NCI-H82 treated with DMSO at 0.1 percent for 48 hours (cell line): ENCODE measurements at regions not wholly inside any gene's neighbourhood (a gene's known extent, or its start where the extent isn't known, plus 50 kb on each side); places are given as distances from the start of the nearest gene placed in this dataset.
A peak's percentile ranks its signal among the peaks of the same experiment; 100 is the strongest.

Source experiments
- DNase-seq: peaks from one replicate; lab custom pipeline; 2025; ENCODE audit not compliant: unreplicated experiment; lab: John Stamatoyannopoulos, UW

- DNase-seq = no peak
Measured at GRCh38 chr1:39134768-39135333, 69.6 kb upstream of the MACF1 start.

DNA sequence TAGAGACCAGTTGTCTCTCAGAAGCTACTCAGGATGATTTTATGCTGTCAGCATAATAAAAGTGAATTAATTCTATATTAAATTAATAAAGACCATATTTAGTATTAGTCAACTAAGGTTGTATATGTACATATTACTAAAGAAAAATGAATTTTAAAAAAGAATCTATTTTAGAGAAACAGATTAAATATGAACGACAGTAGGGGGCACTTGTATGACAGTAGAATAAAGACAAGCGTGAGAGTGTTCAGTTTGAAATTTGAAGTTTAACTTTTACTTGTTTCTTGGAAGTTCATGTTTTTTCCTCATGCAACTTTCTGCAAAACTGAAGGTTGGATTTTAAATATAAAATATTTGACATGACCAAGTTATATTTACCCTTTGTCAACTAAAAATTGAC is 67.9 kb upstream of the MACF1 start:
- DNase-seq = no peak

DNA sequence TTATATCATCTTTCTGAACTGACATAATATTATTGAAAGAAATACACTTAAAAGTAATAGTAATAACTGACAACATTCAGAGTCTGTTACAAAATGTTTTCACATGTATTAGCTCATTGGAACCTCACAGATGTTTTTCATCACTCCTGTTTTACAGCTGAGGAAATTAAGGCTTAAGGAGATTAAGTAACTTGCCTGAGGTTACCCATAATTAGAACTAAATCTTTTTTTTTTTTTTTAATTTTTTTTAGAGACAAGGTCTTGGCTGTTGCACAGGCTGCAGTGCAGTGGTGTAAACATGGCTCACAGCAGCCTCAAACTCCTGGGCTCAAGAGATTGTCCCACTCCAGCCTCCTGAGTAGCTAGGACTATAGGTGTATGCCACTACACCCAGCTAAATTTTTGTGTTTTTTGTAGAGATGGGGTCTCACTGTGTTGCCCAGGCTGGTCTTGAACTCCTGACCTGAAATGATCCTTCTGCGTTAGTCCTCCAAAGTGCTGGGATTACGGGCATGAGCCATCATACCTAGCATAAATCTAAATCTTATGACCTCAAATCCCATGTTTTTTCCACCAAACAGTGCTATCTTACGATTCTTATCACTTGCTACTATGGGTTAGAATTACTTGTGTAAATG is 64.7 kb upstream of the MACF1 start:
- DNase-seq = no peak

DNA sequence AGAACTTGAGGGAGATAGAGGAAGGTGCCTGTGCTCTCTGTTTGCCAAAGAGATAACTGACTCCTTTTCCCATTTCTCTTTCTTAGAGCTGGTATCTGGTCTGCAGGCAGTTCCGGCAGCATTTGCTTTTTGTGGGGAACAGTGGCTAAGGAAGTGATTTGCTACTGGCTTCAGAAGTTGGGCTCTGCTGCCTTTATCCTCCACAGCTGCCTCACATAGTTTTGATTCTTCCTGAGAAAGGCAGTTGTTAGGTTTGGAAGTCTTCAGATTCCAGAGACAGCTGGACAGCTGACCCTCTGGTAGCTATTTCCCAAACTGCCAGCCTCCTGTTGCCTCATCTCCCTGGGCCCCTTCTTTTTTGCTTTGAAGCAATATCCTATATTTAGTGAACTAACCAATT is 62.6 kb upstream of the MACF1 start:
- no peak for DNase-seq

DNA sequence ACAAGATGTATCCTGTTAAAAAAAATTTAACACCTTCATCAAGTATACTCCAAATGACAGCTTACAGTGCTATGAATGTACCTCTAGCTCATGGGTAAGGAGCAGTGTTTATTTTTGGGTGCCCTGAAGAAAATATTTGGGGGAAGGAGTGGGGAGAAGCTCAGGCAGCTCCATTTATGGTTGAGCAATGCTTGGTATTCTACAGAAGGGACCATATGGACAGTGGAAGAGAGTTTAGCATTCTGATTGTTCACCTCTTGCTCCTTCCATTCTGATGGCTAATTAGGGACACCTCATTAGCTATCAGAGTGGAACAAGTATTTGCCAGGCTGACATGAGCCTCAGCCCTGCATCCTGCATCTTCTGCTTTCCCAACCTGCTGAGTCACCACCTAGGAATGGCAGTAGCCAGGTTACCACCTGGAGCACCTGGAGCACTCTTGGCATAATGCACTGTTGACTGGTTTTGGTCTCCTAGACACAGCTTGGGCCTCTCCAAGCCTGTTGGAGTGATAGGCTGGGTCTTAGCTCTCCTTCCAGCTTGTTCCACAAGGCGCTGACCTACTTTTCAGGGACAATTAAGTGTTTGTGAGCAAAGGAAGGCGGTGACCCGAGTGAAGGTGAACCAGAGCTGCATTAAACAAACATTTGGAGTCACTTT is 62.0 kb upstream of the MACF1 start:
- no peak for DNase-seq

DNA sequence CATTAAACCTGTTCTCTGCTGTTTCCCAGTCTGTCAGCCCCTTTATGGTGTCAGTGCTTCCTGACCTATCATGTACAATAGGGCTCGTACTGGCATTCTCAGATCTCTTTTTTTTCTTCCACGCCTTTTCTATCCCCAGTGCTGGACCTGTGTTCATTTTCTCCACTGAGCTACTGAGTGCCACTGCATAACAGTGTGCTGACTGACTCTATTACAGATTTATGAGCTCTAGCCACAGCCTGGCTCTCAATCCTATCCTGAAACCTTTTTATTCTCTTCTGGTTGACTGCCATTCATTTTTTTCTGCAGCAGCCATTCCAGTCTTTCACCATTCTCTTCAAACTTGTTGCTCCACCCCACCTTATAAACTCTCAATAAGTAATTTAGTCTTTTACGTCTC is 59.6 kb upstream of the MACF1 start:
- DNase-seq = no peak

GRCh38 chr1:39145331-39145965 is 59.0 kb upstream of the MACF1 start:
- DNase-seq = no peak

- no peak for DNase-seq
Measured at GRCh38 chr1:39146681-39147080, 57.8 kb upstream of the MACF1 start.

GRCh38 chr1:39147099-39148025 is 57.1 kb upstream of the MACF1 start:
- DNase-seq = no peak

GRCh38 chr1:39148942-39149341 is 55.6 kb upstream of the MACF1 start:
- DNase-seq = no peak

- peak; percentile 68 for DNase-seq
Measured at GRCh38 chr1:39149509-39149908, 55.0 kb upstream of the MACF1 start.

DNA sequence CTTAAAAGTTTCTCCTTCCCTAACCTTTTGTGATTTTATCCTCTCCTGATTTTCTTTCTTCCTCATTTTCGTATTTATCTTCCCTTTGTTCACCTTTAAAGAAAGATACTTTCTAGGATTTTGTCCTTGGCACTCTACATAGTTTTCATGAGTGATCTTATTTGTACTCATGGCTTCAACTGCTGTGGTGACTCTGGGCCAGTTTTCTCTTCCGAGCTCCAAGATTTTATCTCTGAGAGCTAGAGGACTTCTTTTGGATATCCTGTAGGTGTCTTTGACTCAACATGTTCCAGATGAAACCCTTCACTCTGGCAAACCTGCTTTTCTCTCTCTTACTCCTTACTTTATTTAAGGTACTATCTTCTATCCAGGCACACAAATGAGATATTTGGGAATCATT is 53.7 kb upstream of the MACF1 start:
- DNase-seq = no peak

DNA sequence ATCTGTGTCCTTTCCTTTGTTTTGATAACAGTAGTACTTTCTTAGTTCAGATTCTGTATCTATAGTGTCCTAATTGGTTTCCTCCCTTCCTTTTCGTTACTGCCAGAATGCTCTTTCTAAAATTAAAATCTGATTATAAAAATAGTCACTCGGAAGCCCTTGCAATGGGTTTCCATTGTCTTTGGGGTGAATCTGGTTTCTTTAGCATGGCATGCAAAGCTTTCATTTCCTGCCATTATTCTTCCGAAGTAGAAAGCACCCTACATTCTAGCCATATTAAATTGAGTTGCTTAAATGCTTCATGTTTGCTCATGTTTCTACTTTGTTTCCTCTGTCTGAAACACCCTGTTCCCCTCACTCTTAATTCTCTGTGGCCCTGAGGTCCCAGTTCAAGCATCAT is 53.2 kb upstream of the MACF1 start:
- no peak for DNase-seq

DNA sequence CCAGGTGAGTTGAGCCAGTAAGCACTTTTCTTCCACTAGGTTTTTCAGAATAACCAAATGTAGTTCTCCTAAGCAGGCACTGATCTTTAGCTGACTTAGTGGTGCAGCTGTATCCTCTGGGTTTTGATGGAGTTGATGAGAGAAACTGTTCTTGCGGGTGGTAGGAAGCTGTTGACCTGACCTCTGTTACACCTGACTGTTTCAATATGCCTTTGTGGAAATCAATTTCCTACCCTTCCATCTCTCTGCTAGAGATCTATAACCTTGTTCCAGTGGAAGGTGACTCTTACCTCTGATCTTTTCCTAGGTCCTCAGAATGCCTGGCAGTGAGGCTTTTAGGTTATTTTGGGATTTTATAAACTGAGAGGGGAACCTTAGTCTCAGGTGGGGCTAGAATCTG is 51.6 kb upstream of the MACF1 start:
- no peak for DNase-seq

GRCh38 chr1:39153684-39154083 is 50.8 kb upstream of the MACF1 start:
- no peak for DNase-seq

- DNase-seq = no peak
Measured at GRCh38 chr1:39154553-39155421, 49.7 kb upstream of the MACF1 start.
